ENCODE measurements at regions not wholly inside any gene's neighbourhood (a gene's known extent, or its start where the extent isn't known, plus 50 kb on each side); places are given as distances from the start of the nearest gene placed in this dataset.

GRCh38 chr15:93308026-93308690, 219.1 kb upstream of the RGMA start:
- intact Hi-C loops (cut with DNase I), result no loop called here
- Histone ChIP-seq H3K27ac (no peak overlapping the region), H3K9ac (ENCODE audit: low read depth in 2 of 2, low read length in 2 of 2) (no peak overlapping the region), H3K4me1 (no peaks in the 10 kb centered on the region), H3K4me3 (no peak overlapping the region), H3K36me3 (no peaks in the 10 kb centered on the region), H3K27me3 (no peaks in the 10 kb centered on the region), H3K9me3 (no peaks in the 10 kb centered on the region)
- DNase-seq, result no peak
- TF ChIP-seq, protein P1, sequence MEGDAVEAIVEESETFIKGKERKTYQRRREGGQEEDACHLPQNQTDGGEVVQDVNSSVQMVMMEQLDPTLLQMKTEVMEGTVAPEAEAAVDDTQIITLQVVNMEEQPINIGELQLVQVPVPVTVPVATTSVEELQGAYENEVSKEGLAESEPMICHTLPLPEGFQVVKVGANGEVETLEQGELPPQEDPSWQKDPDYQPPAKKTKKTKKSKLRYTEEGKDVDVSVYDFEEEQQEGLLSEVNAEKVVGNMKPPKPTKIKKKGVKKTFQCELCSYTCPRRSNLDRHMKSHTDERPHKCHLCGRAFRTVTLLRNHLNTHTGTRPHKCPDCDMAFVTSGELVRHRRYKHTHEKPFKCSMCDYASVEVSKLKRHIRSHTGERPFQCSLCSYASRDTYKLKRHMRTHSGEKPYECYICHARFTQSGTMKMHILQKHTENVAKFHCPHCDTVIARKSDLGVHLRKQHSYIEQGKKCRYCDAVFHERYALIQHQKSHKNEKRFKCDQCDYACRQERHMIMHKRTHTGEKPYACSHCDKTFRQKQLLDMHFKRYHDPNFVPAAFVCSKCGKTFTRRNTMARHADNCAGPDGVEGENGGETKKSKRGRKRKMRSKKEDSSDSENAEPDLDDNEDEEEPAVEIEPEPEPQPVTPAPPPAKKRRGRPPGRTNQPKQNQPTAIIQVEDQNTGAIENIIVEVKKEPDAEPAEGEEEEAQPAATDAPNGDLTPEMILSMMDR (IDR thresholded peaks at IDR 0.05), result no peak

DNA sequence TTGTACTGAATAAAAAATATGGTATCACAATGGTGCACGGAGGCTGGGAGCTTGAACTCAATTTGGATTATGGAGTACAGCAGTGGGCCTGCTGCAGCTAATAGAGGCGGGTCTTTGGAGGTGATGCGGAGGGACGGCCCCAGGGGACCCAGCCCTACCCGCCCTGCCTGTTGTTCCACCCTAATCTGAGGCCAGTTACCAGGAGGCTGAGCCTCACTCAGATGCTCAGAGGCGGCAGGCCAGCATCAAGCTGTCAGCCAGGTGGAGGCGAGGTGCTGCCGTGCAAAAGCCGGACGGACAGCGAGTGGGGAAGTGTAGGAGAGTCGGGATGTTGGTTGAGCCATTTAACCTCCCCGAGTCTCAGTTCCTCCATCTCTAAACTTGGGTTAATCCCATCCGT, 218.5 kb upstream of the RGMA start:
- Histone ChIP-seq H3K27me3 (no peaks in the 10 kb centered on the region), H3K9me3 (no peaks in the 10 kb centered on the region), H3K36me3 (no peaks in the 10 kb centered on the region), H3K4me1 (no peaks in the 10 kb centered on the region), H3K27ac (no peak overlapping the region), H3K4me3 (no peak overlapping the region), H3K9ac (ENCODE audit: low read depth in 2 of 2, low read length in 2 of 2) (no peak overlapping the region)
- intact Hi-C loops (cut with DNase I), result no loop called here
- TF ChIP-seq, protein P1 (IDR thresholded peaks at IDR 0.05), result no peak
- no peak for DNase-seq

DNA sequence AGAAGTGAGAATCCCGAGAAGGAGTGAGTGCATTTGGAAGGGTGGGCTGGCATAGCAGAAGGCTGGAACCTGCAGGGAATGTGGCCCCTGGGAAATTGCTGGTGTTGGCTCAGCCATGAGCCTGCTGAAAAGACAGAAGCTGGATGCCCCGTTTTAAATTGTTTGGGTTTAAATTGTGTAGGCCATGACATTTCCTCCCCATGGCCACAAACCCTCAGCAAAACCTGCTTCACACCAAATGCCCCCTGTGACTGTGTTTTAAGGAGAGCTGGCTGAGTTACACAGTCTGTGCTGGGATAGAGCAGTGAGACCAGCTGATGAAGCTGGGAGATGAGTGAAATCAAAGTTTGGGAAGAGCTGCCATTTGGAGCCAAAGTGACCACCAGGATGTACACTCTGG, 216.3 kb upstream of the RGMA start:
- no peaks in the 10 kb centered on the region for H3K27me3 ChIP-seq
- no peak overlapping the region for H3K9ac ChIP-seq (ENCODE audit: low read depth in 2 of 2, low read length in 2 of 2)
- no peak overlapping the region for H3K27ac ChIP-seq
- no peaks in the 10 kb centered on the region for H3K9me3 ChIP-seq
- no peak overlapping the region for H3K4me3 ChIP-seq
- TF ChIP-seq, protein P1 (IDR thresholded peaks at IDR 0.05), result no peak
- H3K36me3 ChIP-seq, result no peaks in the 10 kb centered on the region
- intact Hi-C loops (cut with DNase I), result no loop called here
- DNase-seq, result no peak
- H3K4me1 ChIP-seq, result no peaks in the 10 kb centered on the region

DNA sequence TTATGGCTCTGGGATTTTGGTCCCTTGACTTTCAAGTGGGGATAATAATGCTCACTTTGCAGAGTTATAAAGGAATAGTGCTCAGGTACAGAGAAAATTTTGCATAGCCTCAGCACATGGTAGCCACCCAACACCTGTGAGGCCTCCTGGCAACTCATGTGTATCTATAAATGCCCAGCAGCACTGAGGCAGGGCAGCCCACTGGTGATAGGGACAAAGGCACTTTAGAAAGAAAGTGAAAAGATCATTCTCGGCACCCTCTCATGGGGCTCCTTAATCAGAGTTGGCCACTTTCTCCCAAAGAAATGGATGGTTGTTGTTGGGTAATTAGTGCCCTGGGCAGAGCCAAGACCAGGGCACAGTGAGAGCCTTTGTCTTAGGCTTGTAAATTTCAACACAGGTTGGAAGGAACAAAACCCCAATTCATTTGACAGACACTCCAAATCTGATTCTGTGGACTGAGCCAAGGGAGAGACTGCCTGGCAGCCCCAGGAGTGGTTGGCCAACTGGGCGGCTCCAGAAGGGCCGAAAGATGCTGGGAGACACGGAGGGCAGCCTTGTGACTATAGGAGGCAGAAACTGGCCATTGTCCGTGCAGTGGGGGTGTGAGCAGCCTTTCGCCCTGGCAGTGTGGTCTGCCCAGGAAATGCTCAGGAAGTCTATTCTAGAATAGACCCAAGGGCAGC, 213.2 kb upstream of the RGMA start:
- H3K27ac ChIP-seq, result no peak overlapping the region
- no peak for DNase-seq
- H3K4me3 ChIP-seq, result no peak overlapping the region
- H3K9ac ChIP-seq (ENCODE audit: low read depth in 2 of 2, low read length in 2 of 2), result no peak overlapping the region
- TF ChIP-seq, protein P1 (IDR thresholded peaks at IDR 0.05), result no peak
- H3K9me3 ChIP-seq, result no peaks in the 10 kb centered on the region
- no peaks in the 10 kb centered on the region for H3K36me3 ChIP-seq
- H3K27me3 ChIP-seq, result no peaks in the 10 kb centered on the region
- intact Hi-C loops (cut with DNase I), result no loop called here
- no peaks in the 10 kb centered on the region for H3K4me1 ChIP-seq

- no peak overlapping the region for H3K27ac ChIP-seq
- DNase-seq, result no peak
- TF ChIP-seq, protein P1 (IDR thresholded peaks at IDR 0.05), result no peak
- no peak overlapping the region for H3K4me3 ChIP-seq
- H3K27me3 ChIP-seq, result no peaks in the 10 kb centered on the region
- intact Hi-C loops (cut with DNase I), result no loop called here
- no peaks in the 10 kb centered on the region for H3K36me3 ChIP-seq
- no peak overlapping the region for H3K9ac ChIP-seq (ENCODE audit: low read depth in 2 of 2, low read length in 2 of 2)
- H3K4me1 ChIP-seq, result no peaks in the 10 kb centered on the region
- H3K9me3 ChIP-seq, result no peaks in the 10 kb centered on the region
Measured at GRCh38 chr15:93300796-93301195, 211.8 kb upstream of the RGMA start.
